ENCODE measurements at regions not wholly inside any gene's neighbourhood (a gene's known extent, or its start where the extent isn't known, plus 50 kb on each side); places are given as distances from the start of the nearest gene placed in this dataset.

- TF ChIP-seq POLR2A (IDR thresholded peaks at IDR 0.05) (no peak), CTCF (IDR thresholded peaks at IDR 0.05) (no peak)
Measured at GRCh38 chr13:58884353-58885209, 1253.0 kb downstream of the PCDH17 start.

Data from heart left ventricle (tissue), 13 donors.